GM18502 (cell line): ENCODE measurements at regions not wholly inside any gene's neighbourhood (a gene's known extent, or its start where the extent isn't known, plus 50 kb on each side); places are given as distances from the start of the nearest gene placed in this dataset.
"Not testable (repeated sequence)": the region's sequence is repeated elsewhere in the genome, so short reads cannot be mapped to it uniquely, and the experiment has no call there.

Source experiments
- ATAC-seq: cut with Tn5 transposase; IDR thresholded peaks from one replicate; pipeline ENCODE4 v1.9.1; 2021; ENCODE audit warnings: mild to moderate bottlenecking; ENCODE audit not compliant: unreplicated experiment, poor library complexity

DNA sequence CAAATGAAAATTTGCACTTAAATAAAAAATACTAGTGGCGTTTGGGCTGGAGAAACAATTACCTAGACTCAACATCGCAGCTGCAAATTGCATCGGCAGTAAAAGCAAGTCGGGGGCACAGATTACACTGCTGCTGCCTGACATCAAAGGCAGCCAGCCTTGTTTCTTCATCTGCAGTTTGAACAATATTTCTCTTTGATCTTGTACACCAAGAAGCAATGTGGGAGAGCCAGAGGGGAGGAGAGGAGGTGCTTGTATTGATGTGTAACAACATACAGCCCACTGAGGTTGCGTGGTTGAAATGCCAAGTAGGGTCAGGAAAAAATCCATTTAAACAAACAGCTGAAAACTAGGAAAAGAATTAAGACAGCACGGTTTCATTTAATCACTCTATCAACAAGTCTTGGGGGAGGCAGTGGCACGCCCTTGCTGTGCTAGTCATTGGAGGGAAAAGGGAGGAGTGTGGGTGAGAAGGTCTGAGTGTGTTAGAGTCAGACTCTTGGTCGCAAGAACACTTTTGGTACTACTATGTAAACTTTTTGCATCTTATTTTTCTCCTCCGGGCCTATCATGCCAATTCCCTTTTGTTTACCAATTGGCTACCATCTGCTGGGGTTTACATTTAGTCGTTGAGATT, 456.5 kb downstream of the OMA1 start:
- no peak for ATAC-seq

GRCh38 chr1:58084266-58084665, 462.3 kb downstream of the OMA1 start:
- no peak for ATAC-seq

DNA sequence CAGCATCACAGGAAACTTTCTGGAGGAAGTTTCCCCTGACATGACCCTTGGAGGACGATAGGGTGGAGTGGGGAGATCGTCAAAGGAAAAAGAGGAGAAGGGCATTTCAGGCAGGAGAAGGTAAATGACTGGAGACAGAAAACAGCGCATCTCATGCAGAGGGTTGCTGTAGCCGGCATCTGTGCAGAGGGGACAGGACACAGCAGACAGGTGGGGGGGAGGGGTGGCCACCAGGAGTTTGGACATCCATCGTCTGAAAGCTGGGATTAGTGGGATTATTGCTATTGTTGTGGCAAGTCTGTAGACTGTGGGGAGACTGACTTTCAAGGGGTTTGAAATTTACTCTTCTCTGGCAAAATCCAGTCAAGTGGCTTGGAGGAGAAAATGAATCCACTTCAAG, 463.9 kb downstream of the OMA1 start:
- ATAC-seq = no peak

DNA sequence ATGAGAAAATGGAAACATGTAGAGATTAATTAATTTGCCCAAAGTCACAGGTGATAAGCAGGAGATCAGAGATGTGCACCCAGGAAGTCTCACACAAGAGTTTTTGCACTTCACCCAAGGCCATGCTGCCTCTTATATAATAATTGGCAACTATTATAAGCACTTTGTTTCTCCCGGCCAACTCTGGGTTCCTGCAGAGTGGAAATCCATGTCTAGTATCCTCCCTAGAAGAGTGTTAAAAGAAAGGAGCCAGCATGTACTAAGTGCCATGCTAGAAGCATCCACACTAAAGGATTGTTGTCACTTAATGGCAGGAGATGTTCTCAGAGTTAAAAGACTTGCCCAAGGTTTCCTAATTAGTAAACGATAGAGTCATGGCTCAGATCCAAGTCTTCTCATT, 470.3 kb downstream of the OMA1 start:
- no peak for ATAC-seq

DNA sequence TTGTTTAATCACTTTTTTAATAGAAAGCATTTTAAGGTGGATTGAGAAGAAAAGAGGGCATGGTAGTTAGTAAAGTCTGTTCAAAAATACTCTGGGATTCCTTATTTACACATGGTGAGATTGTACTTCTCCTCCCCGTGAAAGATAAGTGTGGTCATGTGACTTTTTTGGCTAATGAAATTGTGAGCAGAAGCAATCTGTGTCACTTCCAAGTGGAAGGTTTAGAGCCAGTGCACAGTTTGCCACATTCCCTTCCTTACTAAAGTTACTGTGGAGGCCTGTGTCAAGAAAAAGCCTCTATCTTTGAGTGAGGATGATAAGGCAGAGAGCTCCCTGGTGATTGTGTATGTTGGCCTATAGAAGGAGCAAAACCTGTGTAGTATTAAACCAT, 471.3 kb downstream of the OMA1 start:
- no peak for ATAC-seq

GRCh38 chr1:58072450-58072849, 474.1 kb downstream of the OMA1 start:
- no peak for ATAC-seq

GRCh38 chr1:58067082-58067481, 479.4 kb downstream of the OMA1 start:
- ATAC-seq = no peak

DNA sequence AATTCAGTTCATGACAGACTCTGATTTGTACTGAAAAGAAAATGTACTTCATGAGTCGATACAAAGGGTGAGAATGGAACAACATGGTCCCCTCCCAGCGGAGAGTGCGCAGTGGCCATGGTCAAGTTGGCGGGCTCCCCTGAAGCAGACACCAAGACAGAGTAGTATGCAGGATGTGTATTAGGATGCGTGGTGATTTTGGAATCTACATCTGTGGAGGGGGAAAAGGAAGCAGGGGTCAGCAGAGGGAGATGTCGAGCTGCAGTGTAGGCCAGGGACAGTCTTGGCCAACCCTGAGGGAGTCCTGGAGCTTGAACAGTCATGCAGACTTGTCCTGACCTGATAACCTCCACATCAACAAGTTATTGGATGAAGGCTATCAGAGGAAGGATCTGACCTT, 481.0 kb downstream of the OMA1 start:
- no peak for ATAC-seq

DNA sequence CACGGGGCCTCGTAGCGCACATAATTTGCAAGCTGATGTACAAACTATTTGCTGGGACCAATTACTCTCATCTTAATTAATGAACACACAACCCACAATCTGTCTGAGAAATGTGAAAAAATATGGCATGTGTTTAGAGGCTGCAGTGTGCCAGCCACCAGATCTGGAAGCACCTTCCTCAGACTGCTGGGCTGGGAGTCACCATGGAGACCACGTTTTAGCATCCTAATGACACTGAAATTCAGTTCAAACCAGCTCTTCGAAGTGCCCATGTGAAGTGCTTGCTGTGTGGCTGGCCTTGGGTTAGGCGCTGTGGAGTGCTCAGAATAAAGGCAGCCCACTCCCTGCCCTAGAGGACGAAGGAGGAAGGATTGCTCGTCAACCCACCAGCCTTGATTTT, 482.4 kb downstream of the OMA1 start:
- no peak for ATAC-seq

DNA sequence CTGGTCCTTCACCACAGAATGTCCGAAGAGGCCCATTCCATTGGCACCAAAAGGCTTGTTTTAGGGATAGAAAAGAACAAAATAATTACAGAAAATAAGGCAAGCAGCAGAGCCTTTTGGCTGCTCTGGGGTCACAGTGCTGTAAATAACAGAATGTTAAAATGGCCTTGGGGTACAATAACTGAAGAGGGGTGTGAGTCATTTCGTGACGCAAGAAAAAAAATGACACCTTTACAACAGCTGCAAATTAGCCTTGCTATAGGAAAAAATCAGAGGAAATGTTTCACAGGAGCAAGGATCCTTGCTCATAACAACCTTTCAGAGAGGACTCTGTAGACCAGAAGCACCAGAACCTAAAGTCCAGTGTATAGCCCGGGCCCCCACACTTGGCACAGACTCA, 483.4 kb downstream of the OMA1 start:
- ATAC-seq = no peak

GRCh38 chr1:58062635-58063034, 483.9 kb downstream of the OMA1 start:
- ATAC-seq = no peak

- ATAC-seq = no peak
These were observed 485.9 kb downstream of the OMA1 start for GRCh38 chr1:58060559-58061170.

GRCh38 chr1:58059789-58060188, 486.7 kb downstream of the OMA1 start:
- no peak for ATAC-seq

GRCh38 chr1:58058323-58058722, 488.2 kb downstream of the OMA1 start:
- ATAC-seq = no peak

DNA sequence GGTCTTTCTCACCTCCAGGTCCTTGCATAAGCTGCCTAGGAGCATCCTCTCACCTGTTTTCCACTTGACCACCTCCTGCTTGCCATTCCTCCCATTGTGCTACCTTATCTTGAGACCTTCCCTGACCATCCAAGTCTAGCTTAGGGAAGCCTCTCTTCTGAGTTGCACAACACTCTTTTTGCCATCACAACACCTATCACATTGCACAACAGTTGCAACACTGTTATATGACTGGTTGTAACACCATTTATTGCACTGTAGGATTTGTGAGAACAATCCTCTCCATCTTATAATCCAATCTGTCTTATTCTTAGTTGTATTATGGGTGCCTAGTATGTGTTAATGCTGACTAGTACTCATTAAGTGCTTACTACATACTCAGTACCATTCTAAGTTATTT, 488.7 kb downstream of the OMA1 start:
- no peak for ATAC-seq

GRCh38 chr1:58051187-58051586, 495.3 kb downstream of the OMA1 start:
- not testable (repeated sequence) for ATAC-seq

GRCh38 chr1:58047265-58047858, 499.2 kb downstream of the OMA1 start:
- ATAC-seq = peak; percentile 62

DNA sequence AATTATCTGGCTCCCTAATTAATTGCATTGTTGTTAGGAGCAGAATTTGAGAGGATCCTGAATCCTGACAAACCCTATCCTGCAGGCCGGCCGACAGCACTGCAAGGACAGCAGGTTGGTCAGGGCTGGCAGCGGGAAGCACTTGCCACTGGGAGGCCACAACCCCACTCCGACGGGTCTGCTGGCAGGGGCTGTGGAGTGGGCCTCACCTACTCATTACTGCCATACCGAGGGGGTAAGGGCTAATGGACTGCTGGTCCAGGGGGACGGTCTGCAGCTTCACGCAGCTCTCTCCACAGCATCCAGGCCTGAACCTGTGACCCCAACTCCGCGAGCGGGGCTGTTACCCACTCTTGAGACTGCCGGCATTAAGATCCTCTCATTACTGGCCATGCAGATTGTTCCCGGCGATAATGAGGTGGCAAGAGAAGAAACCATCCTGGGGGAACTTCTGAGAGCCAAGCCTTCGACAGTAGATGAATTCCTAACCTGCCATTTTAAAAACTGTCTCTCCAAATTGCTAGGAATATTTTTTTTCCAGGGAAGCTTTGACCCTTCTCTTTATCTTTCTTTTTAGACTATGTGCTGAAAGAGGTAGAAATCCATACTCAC, 501.3 kb downstream of the OMA1 start:
- ATAC-seq = no peak

DNA sequence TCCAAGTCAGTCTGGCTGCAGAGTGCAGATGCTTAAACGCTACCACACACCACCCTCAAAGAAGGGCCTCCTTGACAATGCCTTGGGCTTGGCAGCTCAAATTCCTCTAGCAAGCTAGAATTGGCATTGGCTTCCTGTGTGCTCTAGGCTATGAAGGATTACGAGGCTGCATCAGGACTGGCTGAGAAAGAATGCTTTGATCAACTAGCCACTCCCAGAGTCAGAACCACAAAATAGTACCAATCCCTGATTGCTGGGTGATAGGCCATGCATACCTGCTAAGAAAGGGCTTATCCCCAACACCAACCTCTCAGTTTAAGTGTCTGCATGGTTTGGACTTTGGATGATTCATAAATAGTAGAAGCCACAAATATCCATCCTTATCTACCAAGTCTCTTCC, 504.9 kb downstream of the OMA1 start:
- no peak for ATAC-seq

DNA sequence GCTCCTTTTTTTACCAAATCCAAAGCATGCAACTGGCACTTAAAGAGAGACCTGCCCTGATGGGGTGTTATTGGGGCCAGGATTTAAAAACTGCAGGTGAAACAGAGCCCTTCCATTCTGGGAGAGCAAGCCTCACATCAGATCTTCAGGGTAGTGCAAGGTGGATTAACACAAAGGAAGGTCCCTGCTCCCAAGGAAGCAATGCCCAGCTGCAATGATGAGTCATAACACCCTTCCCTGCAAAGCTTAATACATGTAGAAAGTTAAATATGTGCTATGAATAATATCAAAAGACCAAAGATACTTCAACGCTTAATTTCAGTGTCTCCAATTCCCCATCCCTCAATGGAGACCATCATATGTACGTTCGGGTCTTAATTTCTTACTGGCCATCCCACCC, 508.0 kb downstream of the OMA1 start:
- no peak for ATAC-seq

GRCh38 chr1:58035523-58035922, 511.0 kb downstream of the OMA1 start:
- ATAC-seq = no peak

- no peak for ATAC-seq
These were observed 513.2 kb downstream of the OMA1 start for GRCh38 chr1:58033311-58033710.
